A549 (cell line): ENCODE measurements at regions not wholly inside any gene's neighbourhood (a gene's known extent, or its start where the extent isn't known, plus 50 kb on each side); places are given as distances from the start of the nearest gene placed in this dataset.

Source experiments
- CTCF ChIP-seq: fragments of >200 bp; sonication (Bioruptor Twin); formaldehyde crosslinking; IDR thresholded peaks from 3 replicates; pipeline ENCODE4 v1.5.1; 2016
- MAX ChIP-seq: IDR thresholded peaks from 2 replicates; pipeline ENCODE4 v1.6.1; 2012

- TF ChIP-seq MAX (no peak), CTCF (no peak)
These were observed 54.0 kb downstream of the UTRN start for GRCh38 chr6:144338951-144339700.
